Kidney epithelial cell (primary cell): ENCODE measurements at regions not wholly inside any gene's neighbourhood (a gene's known extent, or its start where the extent isn't known, plus 50 kb on each side); places are given as distances from the start of the nearest gene placed in this dataset.

Source experiments
- DNase-seq: peaks from one replicate; pipeline ENCODE4 v3.0.0-alpha.2; 2010; ENCODE audit warnings: low read depth
- H3K27me3 ChIP-seq: 2 replicates; pipeline ENCODE4 v1.6.0; 2011; ENCODE audit warnings: low read length; ENCODE audit not compliant: control insufficient read depth, insufficient read depth
- H3K36me3 ChIP-seq: 2 replicates; pipeline ENCODE4 v1.5.1; 2011; ENCODE audit warnings: low read length; ENCODE audit not compliant: control insufficient read depth, insufficient read depth
- H3K4me3 ChIP-seq: 2 replicates; pipeline ENCODE4 v1.5.1; 2011; ENCODE audit warnings: low read depth, mild to moderate bottlenecking, control low read depth, low read length
- TF ChIP-seq, protein P1 (sequence below): IDR thresholded peaks from 2 replicates; pipeline ENCODE4 v1.5.1; 2011; ENCODE audit warnings: mild to moderate bottlenecking, moderate library complexity, low read length, control low read depth, inconsistent platforms; ENCODE audit not compliant: insufficient read depth, poor library complexity, severe bottlenecking

DNA sequence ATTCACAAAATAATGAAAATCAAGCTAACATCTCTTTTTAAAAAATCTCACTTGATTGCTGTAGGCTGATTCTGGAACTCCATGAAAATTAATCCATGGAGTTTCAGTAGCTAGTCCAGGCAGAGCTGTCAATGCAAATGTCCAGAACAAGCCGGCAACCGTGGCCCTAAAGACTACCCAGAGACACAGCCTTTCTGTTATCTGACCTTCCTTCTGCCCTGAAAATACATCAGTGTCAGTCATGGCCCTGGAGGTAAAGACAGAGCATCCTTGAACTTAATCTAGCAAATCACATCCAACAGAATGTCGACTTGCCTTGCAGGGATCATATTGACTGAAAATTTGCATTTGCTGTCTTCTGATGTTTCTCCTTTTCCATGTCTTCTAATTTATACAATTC lies 887.4 kb upstream of the B3GALT2 start:
- Histone ChIP-seq H3K27me3 (no peaks in the 10 kb centered on the region), H3K4me3 (no peak overlapping the region), H3K36me3 (no peaks in the 10 kb centered on the region)
- TF ChIP-seq, protein P1, sequence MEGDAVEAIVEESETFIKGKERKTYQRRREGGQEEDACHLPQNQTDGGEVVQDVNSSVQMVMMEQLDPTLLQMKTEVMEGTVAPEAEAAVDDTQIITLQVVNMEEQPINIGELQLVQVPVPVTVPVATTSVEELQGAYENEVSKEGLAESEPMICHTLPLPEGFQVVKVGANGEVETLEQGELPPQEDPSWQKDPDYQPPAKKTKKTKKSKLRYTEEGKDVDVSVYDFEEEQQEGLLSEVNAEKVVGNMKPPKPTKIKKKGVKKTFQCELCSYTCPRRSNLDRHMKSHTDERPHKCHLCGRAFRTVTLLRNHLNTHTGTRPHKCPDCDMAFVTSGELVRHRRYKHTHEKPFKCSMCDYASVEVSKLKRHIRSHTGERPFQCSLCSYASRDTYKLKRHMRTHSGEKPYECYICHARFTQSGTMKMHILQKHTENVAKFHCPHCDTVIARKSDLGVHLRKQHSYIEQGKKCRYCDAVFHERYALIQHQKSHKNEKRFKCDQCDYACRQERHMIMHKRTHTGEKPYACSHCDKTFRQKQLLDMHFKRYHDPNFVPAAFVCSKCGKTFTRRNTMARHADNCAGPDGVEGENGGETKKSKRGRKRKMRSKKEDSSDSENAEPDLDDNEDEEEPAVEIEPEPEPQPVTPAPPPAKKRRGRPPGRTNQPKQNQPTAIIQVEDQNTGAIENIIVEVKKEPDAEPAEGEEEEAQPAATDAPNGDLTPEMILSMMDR: no peak
- no peak for DNase-seq

DNA sequence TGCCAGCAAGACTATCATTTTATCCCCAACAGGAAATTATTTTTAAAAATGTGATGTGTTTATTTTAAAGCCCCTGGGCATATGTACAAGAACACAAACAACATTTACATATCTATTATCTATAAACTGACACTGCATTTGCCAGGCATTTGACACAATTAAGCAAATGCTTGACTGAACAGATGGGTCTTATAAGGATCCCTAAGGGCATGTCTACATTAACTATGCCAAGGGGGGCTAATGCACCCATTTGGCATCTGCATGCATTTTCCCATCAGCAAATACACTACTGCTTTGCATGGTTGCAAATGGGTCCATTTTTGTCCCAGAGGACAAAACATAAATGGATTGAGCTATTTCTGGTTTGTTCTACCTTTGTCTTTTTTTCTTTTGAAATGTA lies 884.8 kb upstream of the B3GALT2 start:
- no peaks in the 10 kb centered on the region for H3K36me3 ChIP-seq
- no peak for DNase-seq
- H3K27me3 ChIP-seq: no peaks in the 10 kb centered on the region
- H3K4me3 ChIP-seq: no peak overlapping the region
- TF ChIP-seq, protein P1: no peak

DNA sequence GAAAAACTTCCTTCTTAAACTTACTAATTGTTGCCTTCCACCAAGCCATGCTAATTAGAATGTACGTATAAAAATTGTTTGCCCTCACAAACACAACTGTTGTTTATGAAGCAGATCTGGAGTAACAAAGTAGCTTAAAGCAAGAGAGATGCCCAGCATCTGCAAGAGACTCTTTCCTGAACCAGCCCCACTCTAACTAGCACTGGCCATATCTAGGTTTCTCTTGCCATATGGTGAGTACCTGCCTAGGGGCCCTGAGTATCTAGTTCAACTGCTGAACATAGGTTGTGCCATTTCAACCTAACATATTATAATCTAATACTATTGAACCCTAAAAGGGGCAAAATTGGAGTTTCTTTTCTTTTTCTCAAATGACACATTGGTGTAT lies 883.4 kb upstream of the B3GALT2 start:
- H3K36me3 ChIP-seq: no peaks in the 10 kb centered on the region
- DNase-seq: no peak
- TF ChIP-seq, protein P1: no peak
- no peak overlapping the region for H3K4me3 ChIP-seq
- no peaks in the 10 kb centered on the region for H3K27me3 ChIP-seq

DNA sequence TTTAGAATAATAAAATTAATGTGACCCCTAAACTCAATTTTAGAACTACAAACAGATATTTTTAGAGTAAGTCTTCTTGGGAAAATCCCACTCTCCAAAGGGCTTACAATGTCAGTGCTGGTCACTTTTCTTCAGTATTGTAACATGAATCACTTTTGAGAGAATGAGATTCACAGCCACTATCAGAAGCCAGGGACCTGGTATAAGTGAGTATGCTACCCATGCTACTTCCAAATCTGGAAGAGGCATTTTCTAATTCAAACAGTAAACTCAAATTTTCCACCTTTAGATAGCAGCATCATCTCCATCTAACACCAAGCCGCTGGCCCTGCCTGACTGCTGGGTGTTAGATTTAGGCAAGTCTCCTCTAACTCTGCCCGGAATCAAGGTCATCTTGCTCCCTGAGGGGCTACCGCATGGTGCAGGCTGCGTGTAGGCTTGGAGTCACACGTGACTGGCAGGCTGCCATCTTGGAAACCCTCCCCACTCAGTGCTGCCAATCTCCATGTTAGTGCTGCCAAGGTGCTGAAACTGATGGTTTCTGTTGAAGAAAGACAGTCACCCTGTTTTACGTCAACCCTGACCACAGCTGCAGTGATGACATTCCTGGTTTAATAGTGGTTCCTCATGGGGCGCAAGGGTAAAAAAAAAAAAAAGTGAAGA lies 882.9 kb upstream of the B3GALT2 start:
- Histone ChIP-seq H3K27me3 (no peaks in the 10 kb centered on the region), H3K36me3 (no peaks in the 10 kb centered on the region), H3K4me3 (no peak overlapping the region)
- TF ChIP-seq, protein P1: no peak
- DNase-seq: no peak

DNA sequence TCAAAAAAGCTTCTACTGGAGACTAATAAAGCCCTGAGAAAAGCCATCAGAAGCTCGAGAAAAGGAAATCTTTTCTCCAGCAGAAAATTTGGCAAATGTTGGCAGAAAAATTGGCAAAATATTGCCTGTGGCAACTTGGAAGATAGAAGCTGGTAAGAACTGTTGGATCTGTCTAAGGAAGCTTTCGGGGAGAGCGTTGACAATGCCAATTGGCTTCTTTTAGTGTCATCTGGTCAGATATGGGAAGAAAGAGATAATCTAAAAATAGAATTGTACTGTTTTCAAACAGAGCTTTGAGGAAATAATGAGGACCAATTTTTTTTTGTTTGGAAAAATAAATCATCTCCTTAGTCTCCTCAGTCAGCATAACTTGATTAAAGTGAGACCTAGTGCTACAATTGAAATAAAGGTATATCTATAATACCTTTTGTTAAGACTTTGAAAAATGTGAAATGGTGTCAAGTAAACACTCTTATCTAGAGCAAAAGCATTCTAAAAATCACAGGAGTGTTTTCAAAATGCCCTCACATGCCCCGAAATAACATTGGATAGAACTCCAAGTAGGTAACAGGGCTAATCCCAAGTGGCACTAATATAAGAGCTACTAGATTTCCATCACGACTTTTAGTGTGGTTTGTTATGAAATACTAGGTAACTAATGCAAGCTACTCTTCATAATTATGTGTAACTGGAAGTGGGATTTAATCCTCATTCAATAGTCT lies 882.2 kb upstream of the B3GALT2 start:
- Histone ChIP-seq H3K27me3 (no peaks in the 10 kb centered on the region), H3K4me3 (no peak overlapping the region), H3K36me3 (no peaks in the 10 kb centered on the region)
- TF ChIP-seq, protein P1: no peak
- DNase-seq: no peak
